ENCODE measurements at regions not wholly inside any gene's neighbourhood (a gene's known extent, or its start where the extent isn't known, plus 50 kb on each side); places are given as distances from the start of the nearest gene placed in this dataset.
"Not testable (repeated sequence)": the region's sequence is repeated elsewhere in the genome, so short reads cannot be mapped to it uniquely, and the experiment has no call there.

GRCh38 chr3:82448320-82448719, 686.9 kb upstream of the GBE1 start:
- no peak overlapping the region for H3K27ac ChIP-seq
- H3K36me3 ChIP-seq, result no peaks in the 10 kb centered on the region
- no peaks in the 10 kb centered on the region for H3K27me3 ChIP-seq
- intact Hi-C loops (cut with DNase I), result no loop called here
- no peak for ATAC-seq
- no peak for DNase-seq
- peaks cover 0 to 12% of the 10 kb centered on the region in 2 donors for H3K9me3 ChIP-seq
- TF ChIP-seq CTCF (IDR thresholded peaks at IDR 0.05), result no peak
- H3K4me1 ChIP-seq, result no peaks in the 10 kb centered on the region
- no peak overlapping the region for H3K4me3 ChIP-seq

- H3K4me3 ChIP-seq; H3K4me1 ChIP-seq; H3K27me3 ChIP-seq; H3K9me3 ChIP-seq; H3K36me3 ChIP-seq; H3K27ac ChIP-seq; DNase-seq; intact Hi-C loops (cut with DNase I); ATAC-seq: not testable (repeated sequence)
These were observed 667.4 kb upstream of the GBE1 start for GRCh38 chr3:82428821-82429220.

GRCh38 chr3:82424031-82424339, 662.5 kb upstream of the GBE1 start:
- Histone ChIP-seq H3K4me1 (no peaks in the 10 kb centered on the region), H3K9me3 (no peaks in the 10 kb centered on the region), H3K4me3 (no peak overlapping the region), H3K27me3 (no peaks in the 10 kb centered on the region), H3K36me3 (no peaks in the 10 kb centered on the region), H3K27ac (no peak overlapping the region)
- DNase-seq (no peak), ATAC-seq (no peak)
- intact Hi-C loops (cut with DNase I), result no loop called here
- TF ChIP-seq CTCF (IDR thresholded peaks at IDR 0.05), result no peak

- Histone ChIP-seq H3K27me3 (no peaks in the 10 kb centered on the region), H3K27ac (no peak overlapping the region), H3K36me3 (no peaks in the 10 kb centered on the region), H3K9me3 (no peaks in the 10 kb centered on the region), H3K4me3 (no peak overlapping the region), H3K4me1 (no peaks in the 10 kb centered on the region)
- no peak for TF ChIP-seq CTCF (IDR thresholded peaks at IDR 0.05)
- ATAC-seq, result no peak
- no peak for DNase-seq
- intact Hi-C loops (cut with DNase I), result no loop called here
These were observed 662.0 kb upstream of the GBE1 start for GRCh38 chr3:82423268-82424030.

GRCh38 chr3:82416830-82417229, 655.4 kb upstream of the GBE1 start:
- no peak for TF ChIP-seq CTCF (IDR thresholded peaks at IDR 0.05)
- no peak for ATAC-seq

GRCh38 chr3:82416349-82416748, 654.9 kb upstream of the GBE1 start:
- ATAC-seq (no peak), DNase-seq (no peak)
- intact Hi-C loops (cut with DNase I), result no loop called here
- no peaks in the 10 kb centered on the region for H3K36me3 ChIP-seq
- no peaks in the 10 kb centered on the region for H3K9me3 ChIP-seq
- no peak for TF ChIP-seq CTCF (IDR thresholded peaks at IDR 0.05)
- H3K27ac ChIP-seq, result no peak overlapping the region
- no peak overlapping the region for H3K4me3 ChIP-seq
- H3K4me1 ChIP-seq, result no peaks in the 10 kb centered on the region
- H3K27me3 ChIP-seq, result no peaks in the 10 kb centered on the region

More at GRCh38 chr3:82416830-82417229, 655.4 kb upstream of the GBE1 start:
- DNase-seq, result no peak
- H3K4me3 ChIP-seq, result no peak overlapping the region
- H3K4me1 ChIP-seq, result no peaks in the 10 kb centered on the region
- H3K27ac ChIP-seq, result no peak overlapping the region
- no peaks in the 10 kb centered on the region for H3K9me3 ChIP-seq
- H3K27me3 ChIP-seq, result no peaks in the 10 kb centered on the region
- intact Hi-C loops (cut with DNase I), result no loop called here
- H3K36me3 ChIP-seq, result no peaks in the 10 kb centered on the region

Data from left lung (tissue), 4 donors.